OCI-LY3 (cell line): ENCODE measurements at regions not wholly inside any gene's neighbourhood (a gene's known extent, or its start where the extent isn't known, plus 50 kb on each side); places are given as distances from the start of the nearest gene placed in this dataset.

Source experiments
- H2AFZ ChIP-seq: fragments of 200-600, 300-600 bp; shearing (Covaris generic); 2 replicates; pipeline ENCODE4 v1.6.0; 2014; ENCODE audit warnings: antibody characterized with exemption, low read depth, low read length
- H3K27ac ChIP-seq: fragments of 200-600, 300-600 bp; sonication (generic); 2 replicates; pipeline ENCODE4 v1.5.1; 2014; ENCODE audit warnings: mild to moderate bottlenecking, low read length, moderate library complexity, mixed read lengths
- H3K27me3 ChIP-seq: fragments of 200-600, 300-600 bp; sonication (generic); 2 replicates; pipeline ENCODE4 v1.6.1; 2014; ENCODE audit warnings: low read depth, low read length, mixed read lengths
- H3K36me3 ChIP-seq: fragments of 200-600, 300-600 bp; sonication (generic); replicated peaks from 2 replicates; pipeline ENCODE3; 2014; ENCODE audit warnings: low read depth, low read length, mixed read lengths
- H3K4me1 ChIP-seq: fragments of 300-600, 200-600 bp; sonication (generic); 2 replicates; pipeline ENCODE4 v1.6.1; 2014; ENCODE audit warnings: low read length, mixed read lengths
- H3K4me2 ChIP-seq: fragments of 200-600, 300-600 bp; sonication (generic); 2 replicates; pipeline ENCODE4 v1.6.1; 2014; ENCODE audit warnings: low read length, mixed read lengths
- H3K4me3 ChIP-seq: fragments of 300-600, 200-600 bp; sonication (generic); 2 replicates; pipeline ENCODE4 v1.5.1; 2014; ENCODE audit warnings: antibody characterized with exemption, mild to moderate bottlenecking, low read length, moderate library complexity
- H3K79me2 ChIP-seq: fragments of 300-600, 200-600 bp; shearing (Covaris generic); 2 replicates; pipeline ENCODE4 v1.6.1; 2014; ENCODE audit warnings: mild to moderate bottlenecking, low read length, mixed read lengths
- H3K9ac ChIP-seq: fragments of 300-600, 200-600 bp; shearing (Covaris generic); 2 replicates; pipeline ENCODE4 v1.6.0; 2014; ENCODE audit warnings: mild to moderate bottlenecking, low read length, moderate library complexity
- H3K9me3 ChIP-seq: fragments of 200-600, 300-600 bp; shearing (Covaris generic); 2 replicates; pipeline ENCODE4 v1.6.1; 2014; ENCODE audit warnings: low read length, mixed read lengths; ENCODE audit not compliant: insufficient read depth
- H4K20me1 ChIP-seq: fragments of 200-600, 300-600 bp; sonication (generic); 2 replicates; pipeline ENCODE4 v1.6.1; 2016; ENCODE audit warnings: low read length, mixed read lengths; ENCODE audit not compliant: insufficient read depth
- CTCF ChIP-seq: fragments of 200-600, 300-600 bp; sonication (generic); IDR thresholded peaks from 2 replicates; pipeline ENCODE4 v1.5.1; 2014; ENCODE audit warnings: antibody characterized with exemption, low read length, low read depth
- EZH2phosphoT487 ChIP-seq: fragments of 200-600 bp; shearing (Covaris generic); IDR thresholded peaks from 2 replicates; pipeline ENCODE4 v1.6.1; 2018; ENCODE audit warnings: antibody characterized with exemption, mixed run types, low read depth

GRCh38 chr4:176482972-176483371 lies 163.2 kb downstream of the SPCS3 start:
- Histone ChIP-seq H3K4me2 (no peak overlapping the region), H3K9ac (no peak overlapping the region), H3K4me1 (peaks cover 6% of the 10 kb centered on the region), H3K27me3 (no peaks in the 10 kb centered on the region), H3K36me3 (no peaks in the 10 kb centered on the region), H2AFZ (no peak overlapping the region), H3K79me2 (no peaks in the 10 kb centered on the region), H3K4me3 (no peak overlapping the region), H3K27ac (no peak overlapping the region), H4K20me1 (no peaks in the 10 kb centered on the region), H3K9me3 (no peaks in the 10 kb centered on the region)
- TF ChIP-seq EZH2phosphoT487 (no peak), CTCF (no peak)

- Histone ChIP-seq H3K27me3 (no peaks in the 10 kb centered on the region), H2AFZ (no peak overlapping the region), H4K20me1 (no peaks in the 10 kb centered on the region), H3K4me2 (no peak overlapping the region), H3K36me3 (no peaks in the 10 kb centered on the region), H3K79me2 (no peaks in the 10 kb centered on the region), H3K27ac (no peak overlapping the region), H3K9ac (no peak overlapping the region), H3K4me3 (no peak overlapping the region), H3K9me3 (no peaks in the 10 kb centered on the region), H3K4me1 (peaks cover 6% of the 10 kb centered on the region)
- TF ChIP-seq CTCF, result no peak
- TF ChIP-seq EZH2phosphoT487, result no peak
Observed at GRCh38 chr4:176484301-176484984, 164.7 kb downstream of the SPCS3 start.

- Histone ChIP-seq H3K27me3 (no peaks in the 10 kb centered on the region), H3K36me3 (no peaks in the 10 kb centered on the region), H3K4me1 (peaks cover 10% of the 10 kb centered on the region), H2AFZ (no peak overlapping the region), H3K4me3 (no peak overlapping the region), H3K79me2 (no peaks in the 10 kb centered on the region), H3K4me2 (no peak overlapping the region), H3K9ac (no peak overlapping the region), H3K9me3 (no peaks in the 10 kb centered on the region), H4K20me1 (no peaks in the 10 kb centered on the region), H3K27ac (no peak overlapping the region)
- TF ChIP-seq EZH2phosphoT487 (no peak), CTCF (no peak)
Observed at GRCh38 chr4:176489001-176489400, 169.2 kb downstream of the SPCS3 start.

- no peaks in the 10 kb centered on the region for H4K20me1 ChIP-seq
- H3K9ac ChIP-seq, result no peak overlapping the region
Observed at GRCh38 chr4:176492646-176493302, 173.0 kb downstream of the SPCS3 start.

More at GRCh38 chr4:176492646-176493302, 173.0 kb downstream of the SPCS3 start:
- Histone ChIP-seq H3K4me3 (peak overlapping the region; percentile 5), H3K36me3 (no peaks in the 10 kb centered on the region), H3K79me2 (no peaks in the 10 kb centered on the region), H3K4me1 (peaks cover 10% of the 10 kb centered on the region), H3K27me3 (no peaks in the 10 kb centered on the region), H3K4me2 (peak overlapping the region; percentile 46), H2AFZ (peak overlapping the region; percentile 9), H3K9me3 (no peaks in the 10 kb centered on the region), H3K27ac (no peak overlapping the region)
- TF ChIP-seq CTCF (no peak), EZH2phosphoT487 (no peak)
